Fibroblast of lung (primary cell): ENCODE measurements at regions not wholly inside any gene's neighbourhood (a gene's known extent, or its start where the extent isn't known, plus 50 kb on each side); places are given as distances from the start of the nearest gene placed in this dataset.
"Not testable (repeated sequence)": the region's sequence is repeated elsewhere in the genome, so short reads cannot be mapped to it uniquely, and the experiment has no call there.

Experiments
- DNase-seq, 2 donors: peaks; one replicate each; pipeline versions ENCODE4 v3.0.0 to v3.0.0-alpha.2; 2010; ENCODE audit warnings: low read depth in 2 of 2
- H2AFZ ChIP-seq: 2 replicates; pipeline ENCODE4 v1.5.1; 2012; ENCODE audit warnings: low read length, control low read depth, inconsistent platforms
- H3K27ac ChIP-seq: 2 replicates; pipeline ENCODE4 v1.5.1; 2011; ENCODE audit warnings: low read length, control low read depth; ENCODE audit not compliant: insufficient read depth
- H3K27me3 ChIP-seq: 2 replicates; pipeline ENCODE4 v1.5.1; 2011; ENCODE audit warnings: mild to moderate bottlenecking, low read length; ENCODE audit not compliant: control insufficient read depth, insufficient read depth
- H3K36me3 ChIP-seq: 2 replicates; pipeline ENCODE4 v1.5.1; 2011; ENCODE audit warnings: low read length; ENCODE audit not compliant: control insufficient read depth, insufficient read depth
- H3K4me1 ChIP-seq: 2 replicates; pipeline ENCODE4 v1.5.1; 2011; ENCODE audit warnings: low read length; ENCODE audit not compliant: control insufficient read depth, insufficient read depth; ENCODE audit errors: extremely low read depth
- H3K4me2 ChIP-seq: 2 replicates; pipeline ENCODE4 v1.5.1; 2011; ENCODE audit warnings: low read length, control low read depth; ENCODE audit not compliant: insufficient read depth; ENCODE audit errors: extremely low read depth
- H3K4me3 ChIP-seq, 4 experiments: fragments of 200-600 bp in 1 of 4; sonication (generic) in 1 of 4; replicated peaks in 1 of 4; 2 replicates each; pipeline ENCODE4 v1.5.1; 2011 to 2016; ENCODE audit warnings: low read length in 4 of 4, low read depth in 3 of 4, mild to moderate bottlenecking in 3 of 4, control low read depth in 2 of 4, inconsistent platforms in 1 of 4, mixed read lengths in 1 of 4; ENCODE audit not compliant: insufficient read depth in 1 of 4; ENCODE audit errors: control extremely low read depth in 1 of 4
- H3K79me2 ChIP-seq: 2 replicates; pipeline ENCODE4 v1.5.1; 2012; ENCODE audit warnings: mild to moderate bottlenecking, low read length, inconsistent platforms; ENCODE audit not compliant: control insufficient read depth, insufficient read depth
- H3K9ac ChIP-seq: 2 replicates; pipeline ENCODE4 v1.5.1; 2011; ENCODE audit warnings: mild to moderate bottlenecking, low read length, control low read depth; ENCODE audit not compliant: insufficient read depth
- H3K9me3 ChIP-seq: 2 replicates; pipeline ENCODE4 v1.5.1; 2012; ENCODE audit warnings: low read depth, low read length; ENCODE audit not compliant: control insufficient read depth, insufficient read depth
- H4K20me1 ChIP-seq: 2 replicates; pipeline ENCODE4 v1.5.1; 2011; ENCODE audit warnings: low read length; ENCODE audit not compliant: control insufficient read depth, insufficient read depth; ENCODE audit errors: extremely low read depth
- EZH2 ChIP-seq: IDR thresholded peaks from 2 replicates; pipeline ENCODE4 v1.5.1; 2012; ENCODE audit warnings: low read length, control low read depth, mild to moderate bottlenecking; ENCODE audit errors: missing control alignments
- TF ChIP-seq, protein P1 (sequence below), 2 donors: IDR thresholded peaks in 1 of 2; conservative IDR thresholded peaks in 1 of 2; 1 replicate in 1 of 2; 2 replicates in 1 of 2; pipeline ENCODE4 v1.5.1; 2011 to 2012; ENCODE audit warnings: low read length in 2 of 2, control low read depth in 1 of 2, inconsistent platforms in 1 of 2, low read depth in 1 of 2, mild to moderate bottlenecking in 1 of 2

DNA sequence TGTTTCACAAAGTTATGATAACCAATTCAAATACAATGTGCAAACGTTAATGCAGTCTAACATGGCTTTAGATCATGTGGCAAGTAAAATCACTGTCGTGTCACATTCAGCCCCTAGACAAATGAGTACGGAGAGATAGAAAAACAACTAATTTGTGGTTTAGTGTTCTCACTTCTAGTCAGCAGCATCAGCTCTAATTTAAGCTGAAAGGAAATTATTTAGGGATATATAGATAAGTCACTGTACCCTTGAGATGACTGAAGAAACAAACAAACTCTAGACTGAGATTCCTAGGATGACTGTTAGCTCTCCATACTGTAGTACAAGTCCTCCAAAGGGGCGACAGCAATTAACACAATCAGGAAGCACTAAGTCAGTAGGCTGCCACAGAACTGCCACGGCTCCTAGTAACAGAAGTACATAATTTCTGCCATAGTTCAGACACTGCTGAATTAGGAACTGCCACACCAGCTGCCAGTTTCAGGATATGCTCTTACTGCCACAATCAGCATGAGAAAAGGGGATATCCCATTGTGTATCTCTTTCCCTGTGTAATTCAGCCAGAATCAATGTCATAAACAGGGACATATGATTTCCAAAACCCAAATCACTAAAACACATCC lies 150.4 kb upstream of the NEGR1 start:
- peak overlapping the region; percentile 23 for H2AFZ ChIP-seq
- DNase-seq = no peak
- H3K27ac ChIP-seq = no peak overlapping the region
- H3K4me3 ChIP-seq = no peak overlapping the region
- H3K9me3 ChIP-seq = no peaks in the 10 kb centered on the region
- no peaks in the 10 kb centered on the region for H3K79me2 ChIP-seq
- H3K27me3 ChIP-seq = no peaks in the 10 kb centered on the region
- no peaks in the 10 kb centered on the region for H4K20me1 ChIP-seq
- no peaks in the 10 kb centered on the region for H3K36me3 ChIP-seq
- TF ChIP-seq, protein P1, sequence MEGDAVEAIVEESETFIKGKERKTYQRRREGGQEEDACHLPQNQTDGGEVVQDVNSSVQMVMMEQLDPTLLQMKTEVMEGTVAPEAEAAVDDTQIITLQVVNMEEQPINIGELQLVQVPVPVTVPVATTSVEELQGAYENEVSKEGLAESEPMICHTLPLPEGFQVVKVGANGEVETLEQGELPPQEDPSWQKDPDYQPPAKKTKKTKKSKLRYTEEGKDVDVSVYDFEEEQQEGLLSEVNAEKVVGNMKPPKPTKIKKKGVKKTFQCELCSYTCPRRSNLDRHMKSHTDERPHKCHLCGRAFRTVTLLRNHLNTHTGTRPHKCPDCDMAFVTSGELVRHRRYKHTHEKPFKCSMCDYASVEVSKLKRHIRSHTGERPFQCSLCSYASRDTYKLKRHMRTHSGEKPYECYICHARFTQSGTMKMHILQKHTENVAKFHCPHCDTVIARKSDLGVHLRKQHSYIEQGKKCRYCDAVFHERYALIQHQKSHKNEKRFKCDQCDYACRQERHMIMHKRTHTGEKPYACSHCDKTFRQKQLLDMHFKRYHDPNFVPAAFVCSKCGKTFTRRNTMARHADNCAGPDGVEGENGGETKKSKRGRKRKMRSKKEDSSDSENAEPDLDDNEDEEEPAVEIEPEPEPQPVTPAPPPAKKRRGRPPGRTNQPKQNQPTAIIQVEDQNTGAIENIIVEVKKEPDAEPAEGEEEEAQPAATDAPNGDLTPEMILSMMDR (conservative IDR thresholded peaks at IDR 0.05 in 1 of 2, IDR thresholded peaks at IDR 0.05 in 1 of 2; ENCODE audit: low read depth in 1 of 2, low read length in 2 of 2) = no peak
- no peak for TF ChIP-seq EZH2
- H3K4me1 ChIP-seq = no peaks in the 10 kb centered on the region
- no peak overlapping the region for H3K4me2 ChIP-seq
- H3K9ac ChIP-seq = no peak overlapping the region

DNA sequence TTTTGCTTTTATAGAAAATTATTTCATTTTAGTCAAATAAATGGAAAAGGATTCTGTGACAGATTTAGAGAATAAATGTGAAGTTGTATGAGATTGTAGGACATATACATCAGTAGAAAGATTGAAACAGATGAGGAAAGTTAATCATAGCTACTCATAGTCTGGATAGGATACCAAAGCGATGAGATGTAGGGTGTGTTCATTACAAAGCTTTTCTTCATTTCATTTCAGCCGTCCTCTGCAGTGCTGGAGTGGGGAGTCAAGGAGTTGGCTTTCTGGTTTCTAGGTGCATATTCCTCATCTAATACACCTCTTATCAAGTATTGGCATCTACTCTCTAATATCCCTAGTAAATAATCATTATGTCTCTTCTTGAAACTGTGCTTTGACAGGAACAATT lies 149.5 kb upstream of the NEGR1 start:
- Histone ChIP-seq H3K27me3 (no peaks in the 10 kb centered on the region), H3K36me3 (no peaks in the 10 kb centered on the region), H4K20me1 (no peaks in the 10 kb centered on the region), H3K4me1 (no peaks in the 10 kb centered on the region), H3K4me2 (no peak overlapping the region), H3K9me3 (no peaks in the 10 kb centered on the region), H3K79me2 (no peaks in the 10 kb centered on the region), H2AFZ (no peak overlapping the region), H3K9ac (no peak overlapping the region), H3K4me3 (no peak overlapping the region), H3K27ac (no peak overlapping the region)
- DNase-seq = peak in 1 of 2 donors; percentile 13
- TF ChIP-seq, protein P1 (conservative IDR thresholded peaks at IDR 0.05 in 1 of 2, IDR thresholded peaks at IDR 0.05 in 1 of 2; ENCODE audit: low read depth in 1 of 2, low read length in 2 of 2) = no peak
- no peak for TF ChIP-seq EZH2

DNA sequence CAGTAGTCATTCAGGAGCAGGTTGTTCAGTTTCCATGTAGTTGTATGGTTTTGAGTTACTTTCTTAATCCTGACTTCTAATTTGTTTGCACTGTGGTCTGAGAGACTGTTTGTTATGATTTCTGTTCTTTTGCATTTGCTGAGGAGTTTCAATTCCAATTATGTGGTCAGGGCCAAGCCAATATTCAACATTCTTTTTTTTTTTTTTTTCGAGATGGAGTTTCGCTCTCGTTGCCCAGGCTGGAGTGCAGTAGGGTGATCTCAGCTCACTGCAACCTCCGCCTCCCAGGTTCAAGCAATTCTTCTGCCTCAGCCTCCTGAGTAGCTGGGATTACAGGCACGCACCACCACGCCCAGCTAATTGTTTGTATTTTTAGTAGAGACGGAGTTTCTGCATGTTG lies 145.9 kb upstream of the NEGR1 start:
- H3K9ac ChIP-seq, H2AFZ ChIP-seq, H3K27ac ChIP-seq, H3K4me2 ChIP-seq, H3K9me3 ChIP-seq, H3K79me2 ChIP-seq, DNase-seq, H3K36me3 ChIP-seq, H3K4me3 ChIP-seq, H4K20me1 ChIP-seq, H3K27me3 ChIP-seq, H3K4me1 ChIP-seq: not testable (repeated sequence)
